ENCODE measurements at regions not wholly inside any gene's neighbourhood (a gene's known extent, or its start where the extent isn't known, plus 50 kb on each side); places are given as distances from the start of the nearest gene placed in this dataset.
"Not testable (repeated sequence)": the region's sequence is repeated elsewhere in the genome, so short reads cannot be mapped to it uniquely, and the experiment has no call there.

- no peak for DNase-seq (ENCODE audit: low read depth)
- no peak for TF ChIP-seq CTCF (IDR thresholded peaks at IDR 0.05; ENCODE audit: insufficient read depth, low read length, severe bottlenecking)
- peaks cover 2% of the 10 kb centered on the region for H3K27me3 ChIP-seq (ENCODE audit: control insufficient read depth, insufficient read depth, low read length)
- H3K4me3 ChIP-seq (ENCODE audit: low read depth, low read length): no peak overlapping the region
- no peaks in the 10 kb centered on the region for H3K36me3 ChIP-seq (ENCODE audit: control insufficient read depth, insufficient read depth, low read length)
- FAIRE-seq: no peak
These were observed 77.9 kb downstream of the TSN start for GRCh38 chr2:121833358-121833723.

DNA sequence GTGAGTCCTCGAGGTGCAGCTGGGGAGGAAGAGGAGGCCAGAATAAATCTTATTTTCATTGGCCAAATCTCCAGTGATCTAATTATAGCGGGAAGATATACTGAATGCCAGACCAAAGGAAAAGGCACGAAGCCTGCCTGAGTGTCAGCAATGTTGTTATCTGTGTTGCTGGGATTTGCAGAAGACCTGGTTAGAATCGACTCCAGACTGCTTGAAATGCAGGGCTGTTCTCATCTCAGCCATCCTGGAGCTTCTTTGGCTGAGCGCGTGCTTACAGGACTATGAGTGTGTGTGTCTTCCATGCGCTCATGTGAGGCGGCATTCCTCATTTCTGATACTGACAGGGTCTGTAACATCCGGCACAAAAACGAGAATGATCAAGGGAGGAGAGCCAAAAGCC, 81.2 kb downstream of the TSN start:
- H3K27me3 ChIP-seq (ENCODE audit: control insufficient read depth, insufficient read depth, low read length): peaks cover 2% of the 10 kb centered on the region
- no peak for TF ChIP-seq CTCF (IDR thresholded peaks at IDR 0.05; ENCODE audit: insufficient read depth, low read length, severe bottlenecking)
- no peaks in the 10 kb centered on the region for H3K36me3 ChIP-seq (ENCODE audit: control insufficient read depth, insufficient read depth, low read length)
- no peak for DNase-seq (ENCODE audit: low read depth)
- H3K4me3 ChIP-seq (ENCODE audit: low read depth, low read length): no peak overlapping the region
- FAIRE-seq: no peak

GRCh38 chr2:121837591-121837990, 82.1 kb downstream of the TSN start:
- no peaks in the 10 kb centered on the region for H3K36me3 ChIP-seq (ENCODE audit: control insufficient read depth, insufficient read depth, low read length)
- DNase-seq (ENCODE audit: low read depth): peak; percentile 7
- no peak for FAIRE-seq
- H3K27me3 ChIP-seq (ENCODE audit: control insufficient read depth, insufficient read depth, low read length): peaks cover 2% of the 10 kb centered on the region
- no peak for TF ChIP-seq CTCF (IDR thresholded peaks at IDR 0.05; ENCODE audit: insufficient read depth, low read length, severe bottlenecking)
- H3K4me3 ChIP-seq (ENCODE audit: low read depth, low read length): no peak overlapping the region

GRCh38 chr2:121838551-121838950, 83.1 kb downstream of the TSN start:
- FAIRE-seq (no peak), DNase-seq (ENCODE audit: low read depth) (no peak)
- Histone ChIP-seq H3K36me3 (ENCODE audit: control insufficient read depth, insufficient read depth, low read length) (no peaks in the 10 kb centered on the region), H3K4me3 (ENCODE audit: low read depth, low read length) (no peak overlapping the region), H3K27me3 (ENCODE audit: control insufficient read depth, insufficient read depth, low read length) (peaks cover 2% of the 10 kb centered on the region)
- TF ChIP-seq CTCF (IDR thresholded peaks at IDR 0.05; ENCODE audit: insufficient read depth, low read length, severe bottlenecking): no peak

DNA sequence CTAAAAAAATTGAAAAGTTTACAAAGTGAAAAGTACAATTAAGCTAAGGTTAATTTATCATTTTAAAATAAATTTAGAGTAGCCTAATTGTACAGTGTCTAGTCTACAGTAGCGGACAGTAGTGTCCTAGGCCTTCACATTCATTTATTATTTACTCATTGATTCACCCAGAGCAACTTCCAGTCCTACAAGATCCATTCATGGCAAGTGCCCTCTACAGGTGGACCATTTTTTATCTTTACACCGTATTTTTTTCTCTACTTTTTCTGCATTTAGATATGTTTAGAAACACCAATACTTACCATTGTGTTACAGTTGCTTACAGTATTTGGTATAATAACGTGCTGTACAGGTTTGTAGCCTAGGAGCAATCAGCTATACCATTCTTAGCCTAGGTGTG, 84.1 kb downstream of the TSN start:
- Histone ChIP-seq H3K27me3 (ENCODE audit: control insufficient read depth, insufficient read depth, low read length) (peaks cover 2% of the 10 kb centered on the region), H3K4me3 (ENCODE audit: low read depth, low read length) (no peak overlapping the region), H3K36me3 (ENCODE audit: control insufficient read depth, insufficient read depth, low read length) (no peaks in the 10 kb centered on the region)
- FAIRE-seq (no peak), DNase-seq (ENCODE audit: low read depth) (no peak)
- TF ChIP-seq CTCF (IDR thresholded peaks at IDR 0.05; ENCODE audit: insufficient read depth, low read length, severe bottlenecking): no peak

GRCh38 chr2:121849236-121849635, 93.8 kb downstream of the TSN start:
- Histone ChIP-seq H3K4me3 (ENCODE audit: low read depth, low read length) (no peak overlapping the region), H3K36me3 (ENCODE audit: control insufficient read depth, insufficient read depth, low read length) (no peaks in the 10 kb centered on the region), H3K27me3 (ENCODE audit: control insufficient read depth, insufficient read depth, low read length) (no peaks in the 10 kb centered on the region)
- no peak for TF ChIP-seq CTCF (IDR thresholded peaks at IDR 0.05; ENCODE audit: insufficient read depth, low read length, severe bottlenecking)
- DNase-seq (ENCODE audit: low read depth): peak; percentile 58
- FAIRE-seq: no peak

DNA sequence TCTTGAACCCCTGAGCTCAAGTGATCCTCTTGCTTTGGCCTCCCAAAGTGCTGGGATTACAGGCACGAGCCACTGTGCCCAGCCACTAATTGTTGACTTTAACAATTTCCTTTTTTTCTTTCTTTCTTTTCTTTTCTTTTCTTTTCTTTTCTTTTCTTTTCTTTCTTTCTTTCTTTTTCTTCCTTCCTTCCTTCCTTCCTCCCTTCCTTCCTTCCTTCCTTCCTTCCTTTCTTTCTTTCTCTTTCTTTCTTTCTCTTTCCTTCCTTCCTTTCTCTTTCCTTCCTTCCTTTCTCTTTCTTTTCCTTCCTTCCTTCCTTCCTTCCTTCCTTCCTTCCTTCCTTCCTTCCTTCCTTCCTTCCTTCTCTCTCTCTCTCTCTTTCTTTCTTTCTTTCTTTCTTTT, 97.7 kb downstream of the TSN start:
- FAIRE-seq; H3K27me3 ChIP-seq (ENCODE audit: control insufficient read depth, insufficient read depth, low read length); H3K36me3 ChIP-seq (ENCODE audit: control insufficient read depth, insufficient read depth, low read length); DNase-seq (ENCODE audit: low read depth); H3K4me3 ChIP-seq (ENCODE audit: low read depth, low read length): not testable (repeated sequence)

Data from bronchial epithelial cell (primary cell).